Stimulated activated CD8-positive, alpha-beta memory T cell treated with anti-CD3 and anti-CD28 coated beads, Interleukin-4, amount 100 ng/mL, for 24 hours (primary cell): ENCODE measurements at regions not wholly inside any gene's neighbourhood (a gene's known extent, or its start where the extent isn't known, plus 50 kb on each side); places are given as distances from the start of the nearest gene placed in this dataset.

ENCODE experiments used
- DNase-seq: peaks from one replicate; pipeline ENCODE4 v3.0.0-alpha.2; 2020; ENCODE audit warnings: low read depth

- no peak for DNase-seq
Observed at GRCh38 chr18:78071166-78071710, 821.6 kb downstream of the GALR1 start.

- DNase-seq: no peak
Observed at GRCh38 chr18:78071776-78072175, 822.1 kb downstream of the GALR1 start.

- no peak for DNase-seq
Observed at GRCh38 chr18:78072375-78072774, 822.7 kb downstream of the GALR1 start.

- DNase-seq: no peak
Observed at GRCh38 chr18:78073275-78073674, 823.6 kb downstream of the GALR1 start.

GRCh38 chr18:78074400-78075020 is 824.9 kb downstream of the GALR1 start:
- no peak for DNase-seq

- no peak for DNase-seq
Observed at GRCh38 chr18:78080081-78080480, 830.4 kb downstream of the GALR1 start.

GRCh38 chr18:78080761-78081160 is 831.1 kb downstream of the GALR1 start:
- DNase-seq: no peak

- DNase-seq: no peak
Observed at GRCh38 chr18:78082816-78083215, 833.2 kb downstream of the GALR1 start.

- DNase-seq: no peak
Observed at GRCh38 chr18:78085241-78086185, 835.9 kb downstream of the GALR1 start.

- DNase-seq: no peak
Observed at GRCh38 chr18:78086931-78087330, 837.3 kb downstream of the GALR1 start.

- no peak for DNase-seq
Observed at GRCh38 chr18:78087338-78087737, 837.7 kb downstream of the GALR1 start.

- DNase-seq: no peak
Observed at GRCh38 chr18:78090584-78090983, 840.9 kb downstream of the GALR1 start.

GRCh38 chr18:78092901-78093300 is 843.3 kb downstream of the GALR1 start:
- no peak for DNase-seq

- no peak for DNase-seq
Observed at GRCh38 chr18:78099979-78100588, 850.4 kb downstream of the GALR1 start.

GRCh38 chr18:78101091-78101490 is 851.4 kb downstream of the GALR1 start:
- no peak for DNase-seq

- no peak for DNase-seq
Observed at GRCh38 chr18:78102135-78102534, 852.5 kb downstream of the GALR1 start.

GRCh38 chr18:78105611-78106010 is 856.0 kb downstream of the GALR1 start:
- no peak for DNase-seq

- no peak for DNase-seq
Observed at GRCh38 chr18:78106946-78107345, 857.3 kb downstream of the GALR1 start.

GRCh38 chr18:78107363-78107762 is 857.7 kb downstream of the GALR1 start:
- DNase-seq: no peak

- DNase-seq: no peak
Observed at GRCh38 chr18:78108554-78108953, 858.9 kb downstream of the GALR1 start.

GRCh38 chr18:78113136-78113939 is 863.7 kb downstream of the GALR1 start:
- DNase-seq: no peak

- no peak for DNase-seq
Observed at GRCh38 chr18:78113940-78114251, 864.2 kb downstream of the GALR1 start.
